ENCODE measurements at regions not wholly inside any gene's neighbourhood (a gene's known extent, or its start where the extent isn't known, plus 50 kb on each side); places are given as distances from the start of the nearest gene placed in this dataset.

DNA sequence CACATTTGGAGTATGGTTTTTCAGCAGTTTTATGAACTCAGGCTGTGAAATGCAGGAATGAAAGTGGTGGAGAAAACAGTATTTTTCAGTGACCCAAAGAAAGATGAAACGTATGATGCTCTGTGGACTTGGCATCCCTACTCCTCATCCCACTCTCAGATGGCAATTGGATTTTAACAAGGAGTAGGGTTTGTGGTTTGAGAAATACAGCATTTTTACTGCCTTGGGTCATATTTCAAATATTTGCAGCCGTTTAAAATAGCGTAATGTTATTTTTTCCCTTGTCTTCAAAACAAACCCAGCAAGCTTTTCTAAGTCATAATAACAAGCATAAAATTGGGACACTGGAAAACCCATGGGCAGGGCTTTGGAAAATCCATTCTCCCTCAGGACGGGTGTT lies 117.2 kb upstream of the LRIG1 start:
- no peak for DNase-seq
- H3K27ac ChIP-seq (ENCODE audit: low read length), result no peak overlapping the region
- H4K20me1 ChIP-seq (ENCODE audit: insufficient read depth, low read length), result no peaks in the 10 kb centered on the region
- H3K79me2 ChIP-seq (ENCODE audit: low read length), result no peaks in the 10 kb centered on the region
- no peaks in the 10 kb centered on the region for H3K9me2 ChIP-seq (replicated peaks; ENCODE audit: insufficient read depth, low read length)
- H2AFZ ChIP-seq (ENCODE audit: low read length), result no peak overlapping the region
- no peaks in the 10 kb centered on the region for H3K36me3 ChIP-seq (replicated peaks; ENCODE audit: insufficient read depth, low read length)
- no peaks in the 10 kb centered on the region for H3K9me3 ChIP-seq (replicated peaks; ENCODE audit: insufficient read depth, low read length)
- no peaks in the 10 kb centered on the region for H3K4me1 ChIP-seq (ENCODE audit: low read length)
- H3K27me3 ChIP-seq (replicated peaks; ENCODE audit: insufficient read depth, low read length), result no peaks in the 10 kb centered on the region
- no peaks in the 10 kb centered on the region for H3F3A ChIP-seq (ENCODE audit: insufficient read depth, low read length)
- TF ChIP-seq EZH2 (optimal IDR thresholded peaks at IDR 0.05; ENCODE audit: low read depth, low read length) (no peak), CTCF (IDR thresholded peaks at IDR 0.05; ENCODE audit: low read length) (no peak), EZH2phosphoT487 (IDR thresholded peaks at IDR 0.05; ENCODE audit: low read length) (no peak)
- H3K4me2 ChIP-seq (ENCODE audit: low read depth, low read length), result no peak overlapping the region
- H3K4me3 ChIP-seq (ENCODE audit: low read length), result no peak overlapping the region
- no peak overlapping the region for H3K9ac ChIP-seq (ENCODE audit: low read length)

DNA sequence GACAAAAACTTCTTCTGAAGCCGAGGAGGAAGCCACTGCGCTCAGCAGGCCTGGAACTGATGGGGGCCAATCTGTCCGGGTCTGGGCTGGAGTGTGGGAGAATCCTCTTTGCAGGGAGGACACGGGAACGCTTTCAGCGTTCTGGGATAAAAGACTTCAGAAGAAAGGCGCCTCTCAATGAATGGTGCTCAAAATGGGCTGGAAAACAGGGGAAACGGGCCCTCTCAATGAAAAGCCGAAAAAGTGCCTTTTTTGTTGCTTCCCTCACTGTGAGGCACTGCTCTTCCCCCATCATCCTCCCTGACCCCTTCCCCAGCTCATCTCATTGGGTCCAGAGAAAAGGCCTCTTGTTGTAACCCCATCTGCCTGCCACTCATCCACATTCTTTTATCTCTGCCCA lies 119.5 kb upstream of the LRIG1 start:
- H3K9me3 ChIP-seq (replicated peaks; ENCODE audit: insufficient read depth, low read length), result no peaks in the 10 kb centered on the region
- H3K4me1 ChIP-seq (ENCODE audit: low read length), result no peaks in the 10 kb centered on the region
- H4K20me1 ChIP-seq (ENCODE audit: insufficient read depth, low read length), result no peaks in the 10 kb centered on the region
- H3K27ac ChIP-seq (ENCODE audit: low read length), result no peak overlapping the region
- no peaks in the 10 kb centered on the region for H3K79me2 ChIP-seq (ENCODE audit: low read length)
- no peak overlapping the region for H3K4me2 ChIP-seq (ENCODE audit: low read depth, low read length)
- H2AFZ ChIP-seq (ENCODE audit: low read length), result no peak overlapping the region
- no peaks in the 10 kb centered on the region for H3F3A ChIP-seq (ENCODE audit: insufficient read depth, low read length)
- no peaks in the 10 kb centered on the region for H3K27me3 ChIP-seq (replicated peaks; ENCODE audit: insufficient read depth, low read length)
- TF ChIP-seq EZH2 (optimal IDR thresholded peaks at IDR 0.05; ENCODE audit: low read depth, low read length) (no peak), CTCF (IDR thresholded peaks at IDR 0.05; ENCODE audit: low read length) (no peak), EZH2phosphoT487 (IDR thresholded peaks at IDR 0.05; ENCODE audit: low read length) (no peak)
- H3K9ac ChIP-seq (ENCODE audit: low read length), result no peak overlapping the region
- no peaks in the 10 kb centered on the region for H3K9me2 ChIP-seq (replicated peaks; ENCODE audit: insufficient read depth, low read length)
- no peak for DNase-seq
- H3K36me3 ChIP-seq (replicated peaks; ENCODE audit: insufficient read depth, low read length), result no peaks in the 10 kb centered on the region
- no peak overlapping the region for H3K4me3 ChIP-seq (ENCODE audit: low read length)

DNA sequence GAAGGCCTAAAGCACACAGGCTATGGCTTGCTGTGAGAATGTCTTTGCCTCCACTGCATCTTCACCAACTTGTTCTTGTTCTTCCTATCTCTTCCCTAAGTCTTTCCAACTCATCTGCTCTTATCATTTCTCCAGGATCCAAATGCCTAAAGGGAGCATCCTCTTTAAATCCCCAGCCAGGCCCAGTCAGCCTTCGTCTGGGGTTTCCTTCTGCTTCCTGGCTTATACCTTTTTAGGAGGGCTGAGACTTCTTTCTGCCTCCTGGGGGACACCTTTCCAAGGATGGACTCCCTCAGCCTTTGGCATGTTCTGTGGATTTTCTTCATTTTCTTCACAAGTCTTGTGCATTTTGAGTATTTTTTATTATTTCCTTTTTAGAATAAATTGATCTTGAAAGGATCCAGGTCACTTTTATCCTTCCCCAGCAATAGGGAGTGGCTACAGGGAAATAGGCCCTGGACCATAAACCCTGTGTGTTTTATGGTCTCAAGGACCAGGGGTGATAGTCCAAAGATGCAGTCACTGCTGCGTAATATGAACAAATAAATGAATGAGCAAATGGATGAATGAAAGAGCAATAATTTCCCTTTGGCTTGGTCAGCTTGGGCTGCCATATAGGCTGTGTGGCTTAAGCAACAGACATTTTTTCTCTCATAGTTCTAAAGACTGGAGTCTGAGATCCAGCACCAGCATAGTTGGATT lies 122.1 kb upstream of the LRIG1 start:
- H3F3A ChIP-seq (ENCODE audit: insufficient read depth, low read length), result no peaks in the 10 kb centered on the region
- H3K27ac ChIP-seq (ENCODE audit: low read length), result no peak overlapping the region
- H3K4me3 ChIP-seq (ENCODE audit: low read length), result no peak overlapping the region
- TF ChIP-seq CTCF (IDR thresholded peaks at IDR 0.05; ENCODE audit: low read length), result no peak
- no peak for TF ChIP-seq EZH2 (optimal IDR thresholded peaks at IDR 0.05; ENCODE audit: low read depth, low read length)
- no peak for TF ChIP-seq EZH2phosphoT487 (IDR thresholded peaks at IDR 0.05; ENCODE audit: low read length)
- no peak for DNase-seq
- H3K79me2 ChIP-seq (ENCODE audit: low read length), result no peaks in the 10 kb centered on the region
- no peak overlapping the region for H2AFZ ChIP-seq (ENCODE audit: low read length)
- no peaks in the 10 kb centered on the region for H3K9me2 ChIP-seq (replicated peaks; ENCODE audit: insufficient read depth, low read length)
- H3K9me3 ChIP-seq (replicated peaks; ENCODE audit: insufficient read depth, low read length), result no peaks in the 10 kb centered on the region
- no peaks in the 10 kb centered on the region for H3K36me3 ChIP-seq (replicated peaks; ENCODE audit: insufficient read depth, low read length)
- H3K4me1 ChIP-seq (ENCODE audit: low read length), result no peaks in the 10 kb centered on the region
- no peaks in the 10 kb centered on the region for H3K27me3 ChIP-seq (replicated peaks; ENCODE audit: insufficient read depth, low read length)
- no peak overlapping the region for H3K9ac ChIP-seq (ENCODE audit: low read length)
- H4K20me1 ChIP-seq (ENCODE audit: insufficient read depth, low read length), result no peaks in the 10 kb centered on the region
- H3K4me2 ChIP-seq (ENCODE audit: low read depth, low read length), result no peak overlapping the region
